Activated T-cell treated with anti-CD3 and anti-CD28 coated beads, Interleukin-2, amount 50 U/mL, for 72 hours (primary cell): ENCODE measurements at regions not wholly inside any gene's neighbourhood (a gene's known extent, or its start where the extent isn't known, plus 50 kb on each side); places are given as distances from the start of the nearest gene placed in this dataset.
"Not testable (repeated sequence)": the region's sequence is repeated elsewhere in the genome, so short reads cannot be mapped to it uniquely, and the experiment has no call there.

Experiments
- ATAC-seq, 2 donors: fragments of 150-1000 bp; cut with Tn5 transposase; replicated peaks in 1 of 2; 2 replicates each; pipeline ENCODE4 v1.10.0; 2021; ENCODE audit warnings: moderate library complexity in 2 of 2, mild to moderate bottlenecking in 1 of 2
- DNase-seq, 2 donors: peaks; one replicate each; pipeline ENCODE4 v3.0.0; 2021 to 2022; ENCODE audit warnings: mixed read lengths in 1 of 2
- H3K27ac Mint-ChIP-seq: one replicate; pipeline ENCODE4 v1.8.0; 2022; ENCODE audit warnings: mild to moderate bottlenecking, moderate library complexity, mixed read lengths
- H3K27me3 Mint-ChIP-seq: one replicate; pipeline ENCODE4 v1.8.0; 2022; ENCODE audit warnings: low read depth, mixed read lengths
- H3K36me3 Mint-ChIP-seq, 2 donors: one replicate each; pipeline ENCODE4 v1.8.0; 2022; ENCODE audit warnings: mixed read lengths in 2 of 2, mild to moderate bottlenecking in 1 of 2; ENCODE audit not compliant: insufficient read depth in 2 of 2
- H3K4me1 Mint-ChIP-seq: one replicate; pipeline ENCODE4 v1.8.0; 2022; ENCODE audit warnings: low read depth, mixed read lengths
- H3K4me3 Mint-ChIP-seq, 2 donors: one replicate each; pipeline ENCODE4 v1.8.0; 2022; ENCODE audit warnings: mild to moderate bottlenecking in 2 of 2, mixed read lengths in 2 of 2, moderate library complexity in 2 of 2
- H3K9me3 Mint-ChIP-seq, 2 donors: one replicate each; pipeline ENCODE4 v1.8.0; 2022; ENCODE audit warnings: mixed read lengths in 2 of 2

DNA sequence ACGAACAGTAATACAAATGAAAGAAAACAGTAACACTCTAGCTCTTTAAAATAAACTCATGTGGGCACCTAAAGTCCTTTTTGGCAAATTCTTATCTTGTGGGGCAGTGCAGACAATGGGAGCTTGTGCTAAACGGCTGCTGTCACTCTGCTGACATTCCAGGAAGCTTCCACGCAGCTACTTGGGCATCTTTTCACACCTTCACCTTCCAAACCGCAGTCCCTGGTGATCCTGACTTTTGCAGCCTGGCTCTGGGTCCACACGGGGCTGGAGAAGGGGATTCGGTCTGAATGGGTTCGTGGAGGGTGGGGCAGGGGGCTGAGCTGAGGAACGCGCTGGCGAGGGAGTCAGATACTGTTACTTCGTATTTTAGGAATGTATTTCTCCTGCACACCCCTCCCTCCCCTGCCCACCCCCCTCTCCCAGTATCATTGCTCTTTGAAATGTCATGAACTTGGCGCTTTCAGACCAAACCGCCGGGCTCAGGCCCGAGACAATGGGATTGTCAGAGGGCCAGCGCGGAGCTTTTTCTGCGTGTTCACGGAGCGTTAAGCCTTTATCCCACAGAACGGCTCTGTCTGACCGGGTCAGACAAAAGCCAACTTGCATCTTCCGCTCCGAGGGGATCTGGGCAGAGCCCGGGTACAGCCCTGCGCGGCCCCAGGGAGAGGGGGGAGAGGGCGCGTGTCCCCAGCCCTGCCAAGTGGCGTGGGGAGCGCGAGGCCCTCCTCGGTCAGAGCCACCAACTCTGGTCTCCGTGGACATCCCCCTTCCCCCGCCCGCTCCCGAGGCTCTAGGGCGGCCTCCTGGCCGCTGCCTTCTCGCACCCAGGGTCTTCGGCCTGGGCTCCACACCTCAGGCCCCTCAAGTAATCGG, 76.7 kb upstream of the EN2 start:
- ATAC-seq: no peak
- H3K27me3 Mint-ChIP-seq: peaks cover 90% of the 10 kb centered on the region
- H3K27ac Mint-ChIP-seq: no peak overlapping the region

GRCh38 chr7:155381852-155382801, 75.8 kb upstream of the EN2 start:
- peaks cover 87% of the 10 kb centered on the region for H3K27me3 Mint-ChIP-seq
- peaks cover 0 to 2% of the 10 kb centered on the region in 2 donors for H3K36me3 Mint-ChIP-seq
- DNase-seq (no peak), ATAC-seq (no peak)
- H3K9me3 Mint-ChIP-seq: no peaks in the 10 kb centered on the region
- peaks cover 25% of the 10 kb centered on the region for H3K4me1 Mint-ChIP-seq
- peak overlapping the region in 1 of 2 donors; percentile 23 for H3K4me3 Mint-ChIP-seq
- no peak overlapping the region for H3K27ac Mint-ChIP-seq

More for the DNA sequence above, 76.7 kb upstream of the EN2 start:
- no peak overlapping the region for H3K4me3 Mint-ChIP-seq
- H3K4me1 Mint-ChIP-seq: peaks cover 27% of the 10 kb centered on the region
- no peak for DNase-seq
- H3K36me3 Mint-ChIP-seq: peaks cover 0 to 2% of the 10 kb centered on the region in 2 donors
- H3K9me3 Mint-ChIP-seq: no peaks in the 10 kb centered on the region

- Mint-ChIP-seq H3K36me3 (peaks cover 0 to 2% of the 10 kb centered on the region in 2 donors), H3K4me1 (peaks cover 25% of the 10 kb centered on the region), H3K9me3 (no peaks in the 10 kb centered on the region), H3K27me3 (peaks cover 87% of the 10 kb centered on the region), H3K4me3 (no peak overlapping the region), H3K27ac (no peak overlapping the region)
- ATAC-seq (no peak), DNase-seq (no peak)
Measured at GRCh38 chr7:155382802-155383171, 75.1 kb upstream of the EN2 start.

DNA sequence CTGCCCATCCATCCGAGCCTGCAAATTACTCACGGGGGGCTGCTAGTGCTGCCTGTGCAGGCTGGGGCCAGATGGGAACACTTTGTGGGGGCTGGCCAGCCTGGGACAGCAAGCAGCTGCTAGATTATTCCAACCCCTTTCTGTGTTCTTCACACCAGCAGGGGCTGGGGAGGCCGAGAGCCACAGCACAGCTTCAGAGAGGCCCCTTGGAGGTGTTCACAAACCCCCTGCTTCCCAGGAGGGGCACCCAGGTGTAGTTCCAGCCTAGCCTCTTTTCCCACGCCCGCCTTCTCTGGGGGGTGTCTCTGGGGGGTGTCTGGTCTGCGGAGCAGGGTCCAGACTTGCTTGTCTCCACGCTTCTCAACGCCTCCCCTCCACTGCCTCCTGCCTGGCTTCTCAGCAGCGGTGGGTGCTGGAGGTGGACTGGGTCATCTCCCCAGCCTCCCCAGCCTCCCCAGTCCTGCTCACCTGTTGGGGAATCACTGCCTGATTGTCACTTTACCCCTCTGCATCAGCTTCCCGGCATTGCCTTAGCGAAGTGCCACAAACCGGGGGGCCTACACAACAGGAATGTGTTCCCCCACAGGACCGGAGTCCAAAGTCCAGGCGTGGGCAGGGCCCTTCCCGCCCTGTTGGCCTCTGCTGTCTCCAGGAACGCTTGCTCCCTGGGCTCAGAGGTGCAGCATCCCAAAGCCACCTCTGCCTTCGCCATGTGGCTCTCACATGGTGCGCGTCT, 74.0 kb upstream of the EN2 start:
- Mint-ChIP-seq H3K36me3 (peaks cover 0 to 2% of the 10 kb centered on the region in 2 donors), H3K27me3 (peaks cover 89% of the 10 kb centered on the region), H3K4me3 (no peak overlapping the region), H3K9me3 (no peaks in the 10 kb centered on the region), H3K27ac (no peak overlapping the region), H3K4me1 (peaks cover 19% of the 10 kb centered on the region)
- ATAC-seq (no peak), DNase-seq (no peak)

- peaks cover 0 to 2% of the 10 kb centered on the region in 2 donors for H3K36me3 Mint-ChIP-seq
- H3K4me1 Mint-ChIP-seq: peaks cover 17% of the 10 kb centered on the region
- H3K27ac Mint-ChIP-seq: no peak overlapping the region
- H3K27me3 Mint-ChIP-seq: peaks cover 85% of the 10 kb centered on the region
- no peak for ATAC-seq
- H3K9me3 Mint-ChIP-seq: no peaks in the 10 kb centered on the region
- DNase-seq: no peak
- H3K4me3 Mint-ChIP-seq: no peak overlapping the region
Measured at GRCh38 chr7:155384751-155385150, 73.2 kb upstream of the EN2 start.

GRCh38 chr7:155385182-155385581, 72.7 kb upstream of the EN2 start:
- DNase-seq: not testable (repeated sequence)
- H3K27me3 Mint-ChIP-seq: peaks cover 82% of the 10 kb centered on the region

GRCh38 chr7:155386608-155387007, 71.3 kb upstream of the EN2 start:
- no peak for ATAC-seq
- Mint-ChIP-seq H3K27ac (no peak overlapping the region), H3K4me3 (no peak overlapping the region), H3K36me3 (peaks cover 0 to 2% of the 10 kb centered on the region in 2 donors), H3K27me3 (peaks cover 77% of the 10 kb centered on the region), H3K4me1 (no peaks in the 10 kb centered on the region), H3K9me3 (no peaks in the 10 kb centered on the region)
- no peak for DNase-seq

More at GRCh38 chr7:155385182-155385581, 72.7 kb upstream of the EN2 start:
- peaks cover 12% of the 10 kb centered on the region for H3K4me1 Mint-ChIP-seq
- not testable (repeated sequence) for H3K36me3 Mint-ChIP-seq, H3K9me3 Mint-ChIP-seq, H3K4me3 Mint-ChIP-seq, H3K27ac Mint-ChIP-seq, ATAC-seq

- H3K4me3 Mint-ChIP-seq: no peak overlapping the region
- H3K4me1 Mint-ChIP-seq: no peaks in the 10 kb centered on the region
- H3K9me3 Mint-ChIP-seq: no peaks in the 10 kb centered on the region
- DNase-seq (no peak), ATAC-seq (no peak)
- no peak overlapping the region for H3K27ac Mint-ChIP-seq
- no peaks in the 10 kb centered on the region for H3K36me3 Mint-ChIP-seq
- peaks cover 72% of the 10 kb centered on the region for H3K27me3 Mint-ChIP-seq
Measured at GRCh38 chr7:155387066-155387620, 70.8 kb upstream of the EN2 start.

GRCh38 chr7:155388561-155388960, 69.4 kb upstream of the EN2 start:
- H3K4me3 Mint-ChIP-seq: no peak overlapping the region
- H3K9me3 Mint-ChIP-seq: no peaks in the 10 kb centered on the region
- no peaks in the 10 kb centered on the region for H3K36me3 Mint-ChIP-seq
- peaks cover 64% of the 10 kb centered on the region for H3K27me3 Mint-ChIP-seq
- no peak overlapping the region for H3K27ac Mint-ChIP-seq
- no peaks in the 10 kb centered on the region for H3K4me1 Mint-ChIP-seq
- ATAC-seq (no peak), DNase-seq (no peak)

GRCh38 chr7:155391414-155391813, 66.5 kb upstream of the EN2 start:
- Mint-ChIP-seq H3K27me3 (peaks cover 44% of the 10 kb centered on the region), H3K9me3 (no peaks in the 10 kb centered on the region)
- no peak for ATAC-seq

GRCh38 chr7:155392726-155393570, 65.0 kb upstream of the EN2 start:
- peak; percentile 22 to 30 for ATAC-seq
- peaks cover 40% of the 10 kb centered on the region for H3K27me3 Mint-ChIP-seq
- no peaks in the 10 kb centered on the region for H3K4me1 Mint-ChIP-seq
- DNase-seq: no peak
- H3K27ac Mint-ChIP-seq: no peak overlapping the region
- H3K4me3 Mint-ChIP-seq: no peak overlapping the region
- H3K9me3 Mint-ChIP-seq: no peaks in the 10 kb centered on the region
- H3K36me3 Mint-ChIP-seq: no peaks in the 10 kb centered on the region

More at GRCh38 chr7:155391414-155391813, 66.5 kb upstream of the EN2 start:
- Mint-ChIP-seq H3K36me3 (no peaks in the 10 kb centered on the region), H3K4me3 (no peak overlapping the region), H3K27ac (no peak overlapping the region), H3K4me1 (no peaks in the 10 kb centered on the region)
- DNase-seq: no peak

GRCh38 chr7:155394413-155394812, 63.5 kb upstream of the EN2 start:
- DNase-seq: no peak
- no peaks in the 10 kb centered on the region for H3K36me3 Mint-ChIP-seq
- no peak overlapping the region for H3K27ac Mint-ChIP-seq
- no peaks in the 10 kb centered on the region for H3K4me1 Mint-ChIP-seq
- H3K4me3 Mint-ChIP-seq: no peak overlapping the region
- H3K9me3 Mint-ChIP-seq: no peaks in the 10 kb centered on the region
- H3K27me3 Mint-ChIP-seq: peaks cover 28% of the 10 kb centered on the region
- ATAC-seq: no peak
